ENCODE measurements at regions not wholly inside any gene's neighbourhood (a gene's known extent, or its start where the extent isn't known, plus 50 kb on each side); places are given as distances from the start of the nearest gene placed in this dataset.

GRCh38 chr1:108082738-108083562 is 117.2 kb downstream of the SLC25A24 start:
- no peak for DNase-seq (ENCODE audit: low read depth in 3 of 3)

- DNase-seq (ENCODE audit: low read depth in 3 of 3) = no peak
Observed at GRCh38 chr1:108082001-108082400, 117.0 kb upstream of the VAV3 start.

- DNase-seq (ENCODE audit: low read depth in 3 of 3) = no peak
Observed at GRCh38 chr1:108080448-108080847, 115.5 kb upstream of the VAV3 start.

GRCh38 chr1:108079440-108080025 is 114.6 kb upstream of the VAV3 start:
- peak; percentile 8 to 19 (median 14) for DNase-seq (ENCODE audit: low read depth in 3 of 3)

GRCh38 chr1:108077991-108078390 is 113.0 kb upstream of the VAV3 start:
- DNase-seq (ENCODE audit: low read depth in 3 of 3) = no peak

GRCh38 chr1:108075055-108075454 is 110.1 kb upstream of the VAV3 start:
- no peak for DNase-seq (ENCODE audit: low read depth in 3 of 3)

GRCh38 chr1:108072776-108073175 is 107.8 kb upstream of the VAV3 start:
- DNase-seq (ENCODE audit: low read depth in 3 of 3) = no peak

- DNase-seq (ENCODE audit: low read depth in 3 of 3) = no peak
Observed at GRCh38 chr1:108072212-108072611, 107.2 kb upstream of the VAV3 start.

- DNase-seq (ENCODE audit: low read depth in 3 of 3) = no peak
Observed at GRCh38 chr1:108071601-108072000, 106.6 kb upstream of the VAV3 start.

GRCh38 chr1:108070662-108071061 is 105.7 kb upstream of the VAV3 start:
- DNase-seq (ENCODE audit: low read depth in 3 of 3) = no peak

- no peak for DNase-seq (ENCODE audit: low read depth in 3 of 3)
Observed at GRCh38 chr1:108067884-108068540, 103.0 kb upstream of the VAV3 start.

GRCh38 chr1:108066808-108067207 is 101.8 kb upstream of the VAV3 start:
- DNase-seq (ENCODE audit: low read depth in 3 of 3) = no peak

GRCh38 chr1:108064255-108064654 is 99.3 kb upstream of the VAV3 start:
- no peak for DNase-seq (ENCODE audit: low read depth in 3 of 3)

- no peak for DNase-seq (ENCODE audit: low read depth in 3 of 3)
Observed at GRCh38 chr1:108063703-108064102, 98.7 kb upstream of the VAV3 start.

- no peak for DNase-seq (ENCODE audit: low read depth in 3 of 3)
Observed at GRCh38 chr1:108059945-108060344, 95.0 kb upstream of the VAV3 start.

GRCh38 chr1:108057541-108057940 is 92.6 kb upstream of the VAV3 start:
- DNase-seq (ENCODE audit: low read depth in 3 of 3) = no peak

GRCh38 chr1:108056436-108056990 is 91.5 kb upstream of the VAV3 start:
- DNase-seq (ENCODE audit: low read depth in 3 of 3) = no peak

GRCh38 chr1:108055387-108055786 is 90.4 kb upstream of the VAV3 start:
- no peak for DNase-seq (ENCODE audit: low read depth in 3 of 3)

- DNase-seq (ENCODE audit: low read depth in 3 of 3) = no peak
Observed at GRCh38 chr1:108054396-108054795, 89.4 kb upstream of the VAV3 start.

GRCh38 chr1:108053270-108054013 is 88.5 kb upstream of the VAV3 start:
- no peak for DNase-seq (ENCODE audit: low read depth in 3 of 3)

GRCh38 chr1:108051631-108052377 is 86.8 kb upstream of the VAV3 start:
- no peak for DNase-seq (ENCODE audit: low read depth in 3 of 3)

Measured in stimulated activated CD4-positive, alpha-beta T cell treated with anti-CD3 and anti-CD28 coated beads, TNF-alpha, amount 100 ng/mL, for 4 hours (primary cell).